OCI-LY1 (cell line): ENCODE measurements at regions not wholly inside any gene's neighbourhood (a gene's known extent, or its start where the extent isn't known, plus 50 kb on each side); places are given as distances from the start of the nearest gene placed in this dataset.

Experiments
- H2AFZ ChIP-seq: fragments of 200-600 bp; sonication (generic), shearing (Covaris generic); 2 replicates; pipeline ENCODE4 v1.6.0; 2014; ENCODE audit warnings: antibody characterized with exemption, mild to moderate bottlenecking, low read length
- H3F3A ChIP-seq: fragments of 200-600 bp; sonication (generic), shearing (Covaris generic); 2 replicates; pipeline ENCODE4 v1.6.0; 2014; ENCODE audit warnings: mild to moderate bottlenecking, antibody characterized with exemption, low read length, moderate library complexity; ENCODE audit not compliant: insufficient read depth
- H3K27ac ChIP-seq: fragments of 200-600 bp; sonication (generic); 2 replicates; pipeline ENCODE4 v1.5.1; 2014; ENCODE audit warnings: low read length, mixed run types, mild to moderate bottlenecking, low read depth; ENCODE audit not compliant: poor library complexity, severe bottlenecking
- H3K27me3 ChIP-seq: fragments of 200-600 bp; sonication (generic); 2 replicates; pipeline ENCODE4 v1.6.0; 2014; ENCODE audit warnings: antibody characterized with exemption, mild to moderate bottlenecking, low read length, moderate library complexity; ENCODE audit not compliant: insufficient read depth
- H3K36me3 ChIP-seq: fragments of 200-600 bp; sonication (generic); 2 replicates; pipeline ENCODE4 v1.6.1; 2014; ENCODE audit warnings: mild to moderate bottlenecking, antibody characterized with exemption, low read length, moderate library complexity, mixed read lengths; ENCODE audit not compliant: insufficient read depth
- H3K4me1 ChIP-seq: fragments of 200-600 bp; sonication (generic); 2 replicates; pipeline ENCODE4 v1.5.1; 2014; ENCODE audit warnings: mild to moderate bottlenecking, low read length, moderate library complexity; ENCODE audit not compliant: insufficient read depth, severe bottlenecking
- H3K4me2 ChIP-seq: fragments of 200-600 bp; sonication (generic), shearing (Covaris generic); 2 replicates; pipeline ENCODE4 v1.6.1; 2014; ENCODE audit warnings: low read length
- H3K4me3 ChIP-seq: fragments of 200-600 bp; sonication (generic); 2 replicates; pipeline ENCODE4 v1.5.1; 2014; ENCODE audit warnings: low read length, low read depth, mild to moderate bottlenecking, mixed read lengths; ENCODE audit not compliant: poor library complexity, severe bottlenecking
- H3K79me2 ChIP-seq: fragments of 200-600 bp; shearing (Covaris generic); 2 replicates; pipeline ENCODE4 v1.6.1; 2016; ENCODE audit warnings: mixed run types, low read length, mixed read lengths; ENCODE audit not compliant: insufficient read depth
- H3K9ac ChIP-seq: fragments of 200-600 bp; sonication (generic), shearing (Covaris generic); 2 replicates; pipeline ENCODE4 v1.6.1; 2014; ENCODE audit warnings: mild to moderate bottlenecking, low read length, mixed read lengths
- H3K9me2 ChIP-seq: fragments of 200-600 bp; sonication (generic), shearing (Covaris generic); 2 replicates; pipeline ENCODE4 v1.6.1; 2014; ENCODE audit warnings: low read depth, mild to moderate bottlenecking, low read length, mixed read lengths
- H3K9me3 ChIP-seq: fragments of 200-600 bp; shearing (Covaris generic); 2 replicates; pipeline ENCODE4 v1.6.1; 2014; ENCODE audit warnings: low read length, mixed read lengths
- H4K20me1 ChIP-seq: fragments of 200-600 bp; sonication (generic), shearing (Covaris generic); 2 replicates; pipeline ENCODE4 v1.6.0; 2016; ENCODE audit warnings: mild to moderate bottlenecking, low read length; ENCODE audit not compliant: insufficient read depth
- CTCF ChIP-seq: fragments of 200-600 bp; sonication (generic), shearing (Covaris generic); IDR thresholded peaks from 2 replicates; pipeline ENCODE4 v1.5.1; 2017; ENCODE audit warnings: mild to moderate bottlenecking, antibody characterized with exemption, low read length, moderate library complexity, mixed read lengths
- EZH2 ChIP-seq: fragments of 200-600 bp; sonication (generic), shearing (Covaris generic); IDR thresholded peaks from 2 replicates; pipeline ENCODE4 v1.8.0; 2017; ENCODE audit warnings: borderline replicate concordance, mixed run types, mild to moderate bottlenecking, antibody characterized with exemption, low read length, moderate library complexity, mixed read lengths

- TF ChIP-seq EZH2 (no peak), CTCF (no peak)
- Histone ChIP-seq H3K9ac (no peak overlapping the region), H2AFZ (no peak overlapping the region), H3F3A (no peaks in the 10 kb centered on the region), H3K4me1 (no peaks in the 10 kb centered on the region), H3K9me2 (no peaks in the 10 kb centered on the region), H3K9me3 (no peaks in the 10 kb centered on the region), H3K36me3 (no peaks in the 10 kb centered on the region), H4K20me1 (no peaks in the 10 kb centered on the region), H3K27me3 (no peaks in the 10 kb centered on the region), H3K79me2 (no peaks in the 10 kb centered on the region), H3K4me2 (no peak overlapping the region), H3K27ac (no peak overlapping the region), H3K4me3 (no peak overlapping the region)
These were observed 417.7 kb downstream of the SIPA1L2 start for GRCh38 chr1:232212253-232212652.

- no peak overlapping the region for H3K9ac ChIP-seq
- no peak overlapping the region for H3K4me3 ChIP-seq
- H2AFZ ChIP-seq, result no peak overlapping the region
- H3K9me2 ChIP-seq, result no peaks in the 10 kb centered on the region
- H3K4me2 ChIP-seq, result no peak overlapping the region
- H3K9me3 ChIP-seq, result no peaks in the 10 kb centered on the region
- no peaks in the 10 kb centered on the region for H3K4me1 ChIP-seq
- no peaks in the 10 kb centered on the region for H3K27me3 ChIP-seq
- H3K36me3 ChIP-seq, result no peaks in the 10 kb centered on the region
- no peaks in the 10 kb centered on the region for H4K20me1 ChIP-seq
- TF ChIP-seq EZH2 (no peak), CTCF (peak; percentile 32; the same call in 1 of the 2 replicates)
- no peaks in the 10 kb centered on the region for H3K79me2 ChIP-seq
- H3F3A ChIP-seq, result no peaks in the 10 kb centered on the region
- no peak overlapping the region for H3K27ac ChIP-seq
These were observed 418.8 kb downstream of the SIPA1L2 start for GRCh38 chr1:232211149-232211548.

DNA sequence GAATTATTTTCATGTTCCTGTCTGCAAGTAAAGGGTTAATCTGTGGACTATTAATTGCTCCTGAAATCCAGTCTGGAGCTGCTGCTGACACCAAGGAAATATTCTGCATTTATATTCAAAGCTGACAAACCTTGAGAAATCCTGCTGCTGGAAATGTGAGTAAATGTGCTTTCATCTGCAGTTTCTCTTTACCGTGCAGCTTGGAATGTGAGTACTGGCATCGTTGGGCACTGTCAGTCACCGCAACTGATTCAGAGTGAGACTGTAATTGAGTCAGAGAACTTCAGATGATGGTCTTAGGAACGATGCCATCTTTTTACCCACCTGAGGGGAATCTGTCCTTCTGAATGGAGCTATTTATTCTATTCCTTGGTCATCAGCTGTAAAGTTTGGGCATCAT lies 420.6 kb downstream of the SIPA1L2 start:
- Histone ChIP-seq H3K4me2 (no peak overlapping the region), H3K27ac (no peak overlapping the region), H3K79me2 (no peaks in the 10 kb centered on the region), H3F3A (no peaks in the 10 kb centered on the region), H4K20me1 (no peaks in the 10 kb centered on the region), H2AFZ (no peak overlapping the region), H3K4me1 (no peaks in the 10 kb centered on the region), H3K9ac (no peak overlapping the region), H3K9me3 (no peaks in the 10 kb centered on the region), H3K4me3 (no peak overlapping the region), H3K9me2 (no peaks in the 10 kb centered on the region), H3K27me3 (no peaks in the 10 kb centered on the region), H3K36me3 (no peaks in the 10 kb centered on the region)
- TF ChIP-seq EZH2 (no peak), CTCF (no peak)
